ENCODE measurements at regions not wholly inside any gene's neighbourhood (a gene's known extent, or its start where the extent isn't known, plus 50 kb on each side); places are given as distances from the start of the nearest gene placed in this dataset.
A peak's percentile ranks its signal among the peaks of the same experiment; 100 is the strongest.
"Not testable (repeated sequence)": the region's sequence is repeated elsewhere in the genome, so short reads cannot be mapped to it uniquely, and the experiment has no call there.

DNA sequence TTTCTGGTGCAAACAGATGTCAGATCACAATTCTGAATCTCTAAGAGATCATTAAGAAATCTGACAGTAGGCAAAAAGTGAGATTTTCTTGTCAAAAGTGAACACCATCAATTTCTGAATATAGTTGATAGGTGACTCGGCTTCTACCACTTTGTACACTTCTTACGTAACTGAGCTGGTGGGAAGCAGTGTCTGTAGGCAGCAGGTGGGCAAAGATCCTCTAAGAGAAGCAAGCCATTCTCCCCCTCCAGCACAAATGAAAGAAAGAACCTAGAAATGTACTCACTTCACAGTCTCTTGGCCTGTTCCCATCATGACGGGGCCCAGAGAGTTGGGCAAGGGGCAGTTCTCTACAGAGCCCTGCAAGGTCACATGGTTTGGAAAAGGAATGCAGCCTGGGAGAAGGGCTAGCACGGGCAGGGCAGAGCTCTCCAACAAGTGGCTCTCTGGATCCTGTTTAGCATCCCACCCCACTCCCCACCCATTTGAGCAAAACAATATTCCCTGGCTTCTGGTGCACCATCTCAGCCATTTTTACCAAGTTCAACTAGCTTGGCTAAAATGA lies 412.6 kb downstream of the LTN1 start:
- no peak for DNase-seq

- no peak for DNase-seq
These were observed 424.0 kb downstream of the LTN1 start for GRCh38 chr21:28568692-28569091.

GRCh38 chr21:28563933-28564332 lies 428.7 kb downstream of the LTN1 start:
- not testable (repeated sequence) for DNase-seq

DNA sequence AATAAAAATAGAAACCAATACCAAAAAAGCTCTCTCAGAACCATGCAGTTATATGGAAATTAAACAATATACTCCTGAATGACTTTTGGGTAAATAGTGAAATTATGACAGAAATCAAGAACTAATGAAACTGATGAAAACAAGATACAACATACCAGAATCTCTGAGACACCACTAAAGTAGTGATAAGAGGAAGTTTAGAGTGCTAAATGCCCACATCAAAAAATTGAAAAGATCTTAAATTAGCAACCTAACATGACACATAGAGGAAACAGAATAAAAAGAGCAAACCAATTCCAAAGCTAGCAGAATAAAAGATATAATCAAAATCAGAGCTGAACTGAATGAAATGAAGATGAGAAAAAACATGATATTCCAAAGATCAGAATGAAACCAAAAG lies 430.9 kb downstream of the LTN1 start:
- no peak for DNase-seq

GRCh38 chr21:28554660-28555475 lies 437.8 kb downstream of the LTN1 start:
- DNase-seq = no peak

DNA sequence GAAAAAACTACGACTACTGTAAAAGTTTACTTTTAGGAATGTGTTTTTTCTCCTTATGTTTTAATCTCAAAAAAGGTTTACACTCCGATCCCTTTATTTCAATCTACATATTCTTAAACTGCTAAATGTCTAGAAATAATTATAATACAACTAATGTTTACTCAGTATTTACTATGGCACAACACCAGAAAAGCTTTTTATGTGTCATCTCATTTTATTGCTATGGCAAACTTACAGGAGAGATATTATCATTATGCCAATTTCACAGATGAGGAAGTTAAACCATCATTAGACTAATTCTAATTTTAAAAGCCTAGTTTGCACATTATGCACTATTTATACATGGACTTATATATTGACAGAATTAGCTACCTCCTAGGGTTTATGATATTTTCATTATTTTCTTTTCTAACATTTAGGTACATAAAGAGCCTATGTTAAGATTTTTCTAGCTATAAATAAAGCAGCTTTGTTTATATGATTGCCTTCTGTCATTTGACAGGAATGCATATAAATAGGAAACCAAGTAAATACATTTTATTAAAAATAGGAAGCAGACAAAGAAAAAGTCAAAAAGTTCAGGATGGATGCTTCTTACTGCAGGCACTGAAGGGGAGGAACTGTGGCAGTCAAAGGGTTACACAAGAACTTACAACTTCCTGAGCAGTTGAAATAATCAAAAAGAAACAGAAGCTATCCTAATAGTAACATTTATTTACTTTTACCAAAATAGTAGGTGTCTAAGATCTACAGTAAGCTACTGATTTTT lies 442.4 kb downstream of the LTN1 start:
- no peak for DNase-seq

DNA sequence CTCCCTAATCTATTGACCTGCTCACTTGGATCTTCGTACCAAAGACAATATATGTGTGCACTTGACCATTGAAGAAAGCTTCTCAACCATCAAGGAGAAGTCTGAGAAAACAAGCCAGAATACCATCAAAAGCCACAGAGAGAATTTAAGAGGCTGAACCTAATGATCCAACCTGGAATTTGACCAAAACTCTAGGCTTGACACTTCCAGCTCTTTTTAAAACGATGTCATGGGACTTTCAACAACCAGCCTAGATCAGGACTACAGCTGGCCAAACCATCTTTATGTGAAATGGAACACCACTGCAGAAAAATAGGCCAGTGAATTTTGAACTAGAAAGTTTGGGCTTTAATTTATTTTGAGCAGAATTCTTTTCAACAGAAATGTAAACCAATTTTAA lies 444.4 kb downstream of the LTN1 start:
- no peak for DNase-seq

DNA sequence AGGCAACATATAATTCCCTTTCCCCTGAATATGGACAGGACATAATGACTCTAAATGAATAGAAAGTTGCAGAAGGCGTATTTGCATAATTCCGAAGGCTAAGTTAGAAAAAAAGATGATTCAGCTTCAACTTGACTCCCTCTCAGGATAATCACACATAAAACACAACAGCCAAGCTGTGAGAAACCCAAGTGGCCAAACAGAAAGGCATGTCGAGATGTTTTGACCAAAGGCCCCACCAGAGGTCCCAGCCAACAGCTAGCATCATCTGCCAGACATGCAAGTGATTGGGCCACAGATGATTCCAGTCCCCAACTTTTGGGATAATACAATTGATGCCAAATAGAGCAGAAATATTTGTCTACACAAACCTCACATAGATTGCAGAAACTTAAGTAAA lies 444.9 kb downstream of the LTN1 start:
- no peak for DNase-seq

- no peak for DNase-seq
These were observed 448.7 kb downstream of the LTN1 start for GRCh38 chr21:28543975-28544374.

DNA sequence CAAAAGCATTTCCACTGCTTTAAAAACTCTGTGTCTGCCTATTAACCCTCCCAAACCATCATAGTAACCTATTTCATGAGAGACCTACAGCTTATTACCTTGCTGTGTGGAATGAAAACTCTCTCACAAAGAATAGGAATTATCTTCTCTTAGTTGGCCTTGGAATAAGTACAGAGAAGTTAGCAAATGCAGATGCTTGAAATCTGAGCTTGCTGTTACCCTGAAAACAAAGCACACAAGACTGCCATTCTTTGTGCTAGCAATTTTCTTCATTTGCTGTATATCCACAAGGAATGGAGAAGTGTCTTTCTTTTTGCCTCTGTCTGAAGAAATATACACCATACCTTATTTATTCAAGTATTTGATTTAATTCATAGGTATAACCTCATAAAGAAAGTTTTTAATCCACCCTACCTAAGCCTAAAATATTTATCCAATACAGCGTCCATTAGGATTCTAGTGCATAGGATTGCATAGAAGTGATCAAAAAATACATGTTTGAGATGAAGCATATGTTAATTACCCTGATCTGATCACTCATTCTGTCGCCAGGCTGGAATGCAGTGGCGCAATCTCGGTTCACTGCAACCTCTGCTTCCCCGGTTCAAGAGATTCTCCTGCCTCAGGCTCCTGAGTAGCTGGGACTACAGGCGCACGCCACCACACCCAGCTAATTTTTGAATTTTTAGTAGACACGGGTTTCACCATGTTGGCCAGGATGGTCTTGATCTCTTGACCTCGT lies 451.1 kb downstream of the LTN1 start:
- DNase-seq = no peak

GRCh38 chr21:28540514-28540913 lies 452.2 kb downstream of the LTN1 start:
- no peak for DNase-seq

DNA sequence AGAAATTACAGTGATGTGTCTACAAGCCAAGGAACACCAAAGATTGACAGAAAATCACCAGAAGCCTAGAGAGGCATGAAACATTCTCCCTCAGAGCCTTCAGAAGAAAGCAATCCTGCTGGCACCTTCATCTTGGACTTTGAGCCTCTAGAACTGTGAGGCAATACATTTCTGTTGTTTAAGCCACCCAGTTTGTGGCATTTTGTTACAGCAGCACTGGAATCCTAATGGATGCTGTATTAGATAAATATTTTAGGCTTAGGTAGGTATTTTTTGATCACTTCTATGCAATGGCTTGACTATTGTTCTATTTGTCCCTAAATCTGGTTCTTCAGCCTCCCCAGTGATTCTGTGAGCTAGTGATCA lies 453.1 kb downstream of the LTN1 start:
- no peak for DNase-seq

DNA sequence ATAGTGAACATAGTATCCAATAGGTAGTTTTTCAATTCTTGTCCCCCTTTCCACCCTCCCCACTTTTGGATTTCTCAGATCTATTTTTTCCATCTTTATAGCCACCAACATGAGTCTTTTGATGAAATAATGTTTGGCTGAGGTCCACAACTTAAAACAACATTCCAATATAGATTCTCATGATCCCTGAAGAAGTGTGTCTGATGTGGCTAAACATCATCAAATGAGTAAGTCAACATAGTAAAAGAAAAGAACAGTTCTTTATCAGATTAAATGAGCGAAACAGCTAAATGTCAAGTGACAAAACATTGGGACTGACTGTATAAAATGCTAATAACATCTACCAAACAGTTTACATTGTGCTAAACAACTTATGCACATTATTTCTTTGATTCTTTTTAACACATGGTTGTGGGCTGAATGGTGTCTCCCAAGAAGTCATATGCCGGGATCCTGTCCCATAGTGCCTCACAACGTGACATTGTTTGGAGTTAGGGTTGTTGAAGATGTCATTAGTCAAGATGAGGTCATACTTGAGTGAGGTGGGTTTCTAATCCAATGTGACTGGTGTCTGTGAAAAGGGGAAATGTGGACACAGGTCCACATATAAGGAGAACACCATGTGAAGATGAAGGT lies 453.6 kb downstream of the LTN1 start:
- DNase-seq = no peak

DNA sequence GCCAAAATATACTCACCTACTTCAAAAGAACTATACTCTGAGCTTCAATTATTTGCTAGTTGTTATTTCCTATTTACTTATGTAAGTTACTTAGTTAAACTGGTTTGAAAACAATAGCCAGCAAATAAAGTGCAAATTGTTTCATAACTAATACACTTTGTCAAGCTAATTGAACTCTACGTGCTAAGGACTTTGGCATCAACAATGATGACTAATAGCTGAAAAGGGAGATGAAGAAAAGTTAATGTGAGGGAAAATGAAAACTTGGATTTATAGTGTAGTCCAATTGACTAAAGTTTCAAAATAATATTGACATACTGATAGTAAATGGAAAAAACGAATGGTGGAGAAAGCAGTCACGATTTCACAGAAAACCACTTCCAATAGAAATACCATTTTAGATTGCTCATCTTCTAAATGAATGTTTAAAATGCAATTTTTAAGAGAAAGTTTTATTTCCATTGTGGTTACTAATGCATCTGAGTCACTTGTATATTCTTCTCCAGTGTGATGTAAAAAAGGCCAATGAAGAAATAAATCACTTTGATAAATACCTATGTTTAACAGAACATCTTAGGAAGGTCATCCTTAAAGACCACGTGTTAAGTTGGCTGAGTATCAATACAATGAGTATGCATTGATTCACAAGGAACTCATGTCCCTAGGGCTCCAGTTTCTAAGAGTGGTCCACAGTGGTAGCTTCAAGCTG lies 455.2 kb downstream of the LTN1 start:
- no peak for DNase-seq

DNA sequence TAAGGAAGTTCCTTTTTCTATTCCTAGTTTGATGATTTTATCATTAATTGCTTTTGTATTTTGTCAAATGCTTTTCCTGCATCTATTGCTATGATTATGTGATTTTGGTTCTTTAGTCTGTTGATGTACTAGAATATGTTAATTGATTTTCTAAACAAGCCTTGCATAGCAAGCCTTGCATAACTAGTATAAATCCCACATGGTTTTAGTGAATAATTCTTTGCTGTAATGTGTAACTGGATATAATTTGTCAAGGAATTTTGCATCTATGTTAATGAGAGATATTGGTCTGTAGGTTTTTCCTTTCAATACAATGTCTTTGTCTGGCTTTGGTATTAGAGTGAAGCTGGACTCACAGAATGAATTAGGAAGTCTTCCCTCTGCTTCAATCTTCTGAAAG lies 460.2 kb downstream of the LTN1 start:
- DNase-seq = no peak

DNA sequence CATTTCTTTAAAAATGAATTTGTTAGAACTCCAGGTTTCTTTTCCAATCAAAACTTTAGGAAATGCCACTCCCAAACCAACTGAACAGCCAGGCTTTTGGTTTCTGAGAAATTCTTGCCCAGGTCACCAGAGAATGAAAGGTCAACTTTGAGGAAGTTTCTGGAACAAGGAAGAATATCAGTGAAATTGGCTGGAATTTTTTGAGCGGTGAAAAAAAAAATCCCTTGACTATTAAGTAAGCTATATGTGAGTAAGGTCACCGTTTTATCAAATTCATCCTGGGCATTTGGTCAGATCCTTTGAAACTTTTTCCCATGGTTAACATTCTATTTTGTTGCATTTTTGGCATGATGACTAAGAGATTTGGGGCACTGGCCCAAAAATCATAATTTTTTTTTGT lies 469.3 kb downstream of the LTN1 start:
- no peak for DNase-seq

DNA sequence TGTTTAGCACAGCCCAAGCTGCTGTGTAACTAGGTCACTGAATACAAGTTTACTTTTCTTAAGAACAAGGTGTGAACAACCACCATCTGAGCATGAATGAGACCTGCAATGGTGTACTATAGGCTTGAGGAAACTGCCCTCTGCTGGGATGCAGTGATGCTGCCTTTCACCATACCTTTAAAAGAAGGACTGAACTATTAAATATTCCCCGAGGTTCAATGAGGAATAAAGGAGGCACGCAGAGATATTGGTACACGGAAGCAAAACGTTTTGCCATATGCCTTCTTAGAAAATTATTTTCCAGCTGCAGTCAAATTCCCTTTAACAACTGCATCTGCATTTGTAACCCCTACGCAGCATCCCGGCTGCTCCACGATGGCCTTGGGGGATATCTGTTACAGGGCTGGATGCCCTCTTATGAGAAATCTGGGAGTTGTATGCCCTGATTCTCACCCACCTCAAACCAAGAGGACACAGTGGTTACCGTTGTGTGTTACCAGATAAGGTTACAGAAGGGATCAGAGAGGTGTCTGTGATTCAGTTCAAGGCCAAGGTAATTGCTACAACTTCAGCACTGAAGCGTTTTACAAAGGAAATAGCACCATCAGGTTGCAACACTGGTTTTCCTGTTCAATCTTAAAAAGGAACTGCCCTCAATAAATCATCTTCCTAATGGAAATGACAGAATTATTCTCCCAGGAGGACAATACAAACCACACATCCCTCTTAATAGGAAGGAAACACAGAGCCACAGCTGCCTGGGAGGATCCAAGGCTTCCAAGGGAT lies 470.5 kb downstream of the LTN1 start:
- DNase-seq = peak; percentile 15

DNA sequence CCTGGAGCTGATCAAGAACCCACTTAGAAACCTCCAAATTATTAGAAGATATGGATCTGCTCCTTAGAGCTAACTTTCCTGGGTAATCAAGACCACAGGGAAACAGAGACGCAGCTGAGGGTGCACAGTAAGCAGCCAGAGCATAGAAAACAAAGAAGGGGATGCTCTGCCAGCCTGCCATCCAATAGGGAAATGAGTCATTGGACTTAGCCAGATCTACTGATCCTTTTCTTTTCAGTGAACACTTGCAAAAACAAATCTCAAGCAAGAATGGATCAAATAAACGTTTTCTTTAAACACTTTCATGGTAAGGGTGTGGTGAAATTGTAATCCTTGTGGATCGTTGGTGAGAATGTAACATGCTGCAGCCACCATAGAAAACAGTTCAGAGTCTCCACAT lies 474.0 kb downstream of the LTN1 start:
- DNase-seq = no peak

GRCh38 chr21:28516991-28517592 lies 475.6 kb downstream of the LTN1 start:
- no peak for DNase-seq

- DNase-seq = no peak
These were observed 476.7 kb downstream of the LTN1 start for GRCh38 chr21:28516021-28516420.

DNA sequence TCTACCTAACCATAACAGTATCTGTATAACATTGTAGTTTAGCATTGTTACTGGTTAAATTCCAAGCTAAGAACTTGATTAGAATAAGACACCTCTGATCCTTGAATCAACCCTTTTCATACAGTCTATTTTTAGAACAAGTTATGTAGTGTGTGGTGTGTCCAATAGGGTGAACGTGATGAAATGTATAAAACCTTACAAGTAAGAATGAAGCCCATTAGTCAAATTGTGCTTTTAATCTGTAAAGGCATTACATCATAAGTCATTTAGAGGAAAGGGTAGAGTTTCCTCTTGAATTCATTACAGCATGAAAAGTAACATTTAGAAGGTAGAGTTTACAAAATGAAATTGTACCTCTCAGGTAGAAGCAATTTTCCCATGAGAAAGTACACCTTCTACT lies 479.2 kb downstream of the LTN1 start:
- DNase-seq = no peak

Measured in GF-D8 (cell line).